C4-2B (cell line): ENCODE measurements at regions not wholly inside any gene's neighbourhood (a gene's known extent, or its start where the extent isn't known, plus 50 kb on each side); places are given as distances from the start of the nearest gene placed in this dataset.

ENCODE experiments used
- H3K27ac ChIP-seq: fragments of 450-650 bp; 2 replicates; pipeline ENCODE4 v1.5.1; 2017
- ZFX ChIP-seq: fragments of 450-650 bp; IDR thresholded peaks from 2 replicates; pipeline ENCODE4 v1.6.1; 2017
- TF ChIP-seq, protein P1 (sequence below): fragments of 450-650 bp; conservative IDR thresholded peaks from 2 replicates; pipeline ENCODE4 v1.5.1; 2017; ENCODE audit warnings: mild to moderate bottlenecking

GRCh38 chr4:34220601-34221000 is 2023.7 kb downstream of the ARAP2 start:
- no peak overlapping the region for H3K27ac ChIP-seq
- TF ChIP-seq, protein P1, sequence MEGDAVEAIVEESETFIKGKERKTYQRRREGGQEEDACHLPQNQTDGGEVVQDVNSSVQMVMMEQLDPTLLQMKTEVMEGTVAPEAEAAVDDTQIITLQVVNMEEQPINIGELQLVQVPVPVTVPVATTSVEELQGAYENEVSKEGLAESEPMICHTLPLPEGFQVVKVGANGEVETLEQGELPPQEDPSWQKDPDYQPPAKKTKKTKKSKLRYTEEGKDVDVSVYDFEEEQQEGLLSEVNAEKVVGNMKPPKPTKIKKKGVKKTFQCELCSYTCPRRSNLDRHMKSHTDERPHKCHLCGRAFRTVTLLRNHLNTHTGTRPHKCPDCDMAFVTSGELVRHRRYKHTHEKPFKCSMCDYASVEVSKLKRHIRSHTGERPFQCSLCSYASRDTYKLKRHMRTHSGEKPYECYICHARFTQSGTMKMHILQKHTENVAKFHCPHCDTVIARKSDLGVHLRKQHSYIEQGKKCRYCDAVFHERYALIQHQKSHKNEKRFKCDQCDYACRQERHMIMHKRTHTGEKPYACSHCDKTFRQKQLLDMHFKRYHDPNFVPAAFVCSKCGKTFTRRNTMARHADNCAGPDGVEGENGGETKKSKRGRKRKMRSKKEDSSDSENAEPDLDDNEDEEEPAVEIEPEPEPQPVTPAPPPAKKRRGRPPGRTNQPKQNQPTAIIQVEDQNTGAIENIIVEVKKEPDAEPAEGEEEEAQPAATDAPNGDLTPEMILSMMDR = no peak

DNA sequence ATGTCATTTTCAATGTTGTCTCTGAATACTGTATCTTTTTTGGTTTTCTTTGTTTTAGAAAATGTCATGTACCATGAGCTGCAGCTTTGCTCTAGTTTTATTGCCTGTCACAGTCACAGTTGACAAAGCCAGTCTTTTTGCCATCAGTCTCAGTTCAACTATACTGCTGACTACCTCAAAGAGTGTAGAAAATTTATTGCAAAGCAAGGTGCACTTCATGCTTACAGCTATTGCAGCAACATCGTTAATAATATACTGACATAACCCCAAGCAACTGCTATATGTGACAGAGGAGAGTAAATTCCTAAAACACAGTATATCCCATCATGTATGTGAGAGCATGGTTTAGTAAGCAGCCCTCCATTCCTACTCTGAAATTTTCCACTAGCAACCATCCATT is 2022.3 kb downstream of the ARAP2 start:
- TF ChIP-seq, protein P1 = no peak
- no peak for TF ChIP-seq ZFX
- no peak overlapping the region for H3K27ac ChIP-seq

- no peak overlapping the region for H3K27ac ChIP-seq
- TF ChIP-seq, protein P1 = no peak
- TF ChIP-seq ZFX = no peak
Observed at GRCh38 chr4:34236118-34236517, 2008.2 kb downstream of the ARAP2 start.

DNA sequence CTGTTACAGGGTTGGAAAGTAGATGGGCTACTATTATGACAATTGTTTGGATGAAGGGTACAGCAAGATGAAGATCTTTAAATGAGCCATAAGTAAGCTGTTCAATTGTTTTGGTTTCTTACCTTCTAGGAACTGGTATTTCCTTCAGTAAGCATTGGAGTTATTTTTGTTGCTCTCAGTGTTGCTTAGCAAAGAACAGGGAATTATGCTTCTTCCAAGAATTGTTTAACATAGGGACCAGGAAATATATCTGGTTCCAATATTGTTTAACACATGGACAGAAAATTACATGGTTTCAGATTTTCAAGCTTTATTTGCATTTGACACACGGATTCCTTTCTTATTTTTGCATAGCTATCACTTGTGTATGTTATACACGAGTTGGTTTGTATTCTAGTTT is 1999.0 kb downstream of the ARAP2 start:
- H3K27ac ChIP-seq = no peak overlapping the region
- TF ChIP-seq, protein P1 = no peak
- TF ChIP-seq ZFX = no peak

GRCh38 chr4:34250562-34250961 is 1993.8 kb downstream of the ARAP2 start:
- no peak for TF ChIP-seq ZFX
- TF ChIP-seq, protein P1 = no peak
- H3K27ac ChIP-seq = no peak overlapping the region

- TF ChIP-seq ZFX = no peak
- TF ChIP-seq, protein P1 = no peak
- no peak overlapping the region for H3K27ac ChIP-seq
Observed at GRCh38 chr4:34253239-34253638, 1991.1 kb downstream of the ARAP2 start.

DNA sequence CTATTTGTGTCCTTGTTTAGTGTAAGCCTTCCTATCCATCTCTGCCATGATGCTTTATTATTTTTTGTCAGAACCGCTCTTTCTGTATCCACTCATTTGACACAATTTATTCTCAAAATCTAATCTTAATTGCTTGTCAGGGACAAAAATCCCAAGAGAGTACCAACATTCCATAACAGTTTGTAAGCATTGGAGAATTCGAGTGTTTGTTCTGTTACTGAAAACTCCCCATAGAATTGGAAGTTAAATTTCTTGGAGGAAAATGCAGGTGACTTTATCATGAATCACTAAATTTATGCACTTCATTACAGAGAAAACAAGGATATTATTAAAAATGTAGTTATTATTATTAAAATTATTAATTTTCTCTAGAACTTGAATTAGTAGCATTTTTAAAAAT is 1986.1 kb downstream of the ARAP2 start:
- TF ChIP-seq, protein P1 = no peak
- TF ChIP-seq ZFX = no peak
- no peak overlapping the region for H3K27ac ChIP-seq
